Esophagus muscularis mucosa (tissue), 4 donors: ENCODE measurements at regions not wholly inside any gene's neighbourhood (a gene's known extent, or its start where the extent isn't known, plus 50 kb on each side); places are given as distances from the start of the nearest gene placed in this dataset.

ENCODE experiments used
- DNase-seq: peaks from one replicate; pipeline ENCODE4 v3.0.0-alpha.2; 2017; ENCODE audit errors: extremely low spot score
- H3K27ac ChIP-seq, 4 donors: fragments of 200-600 bp; sonication (generic); replicated peaks in 1 of 4; 1 replicate in 3 of 4; 2 replicates in 1 of 4; pipeline ENCODE4 v1.5.1; 2016 to 2019; ENCODE audit warnings: mild to moderate bottlenecking in 1 of 4
- H3K27me3 ChIP-seq, 4 donors: fragments of 200-600 bp; sonication (generic); one replicate each; pipeline versions ENCODE4 v1.5.1 to v1.6.0; 2016 to 2019
- H3K36me3 ChIP-seq, 4 donors: fragments of 200-600 bp; sonication (generic); one replicate each; pipeline ENCODE4 v1.5.1; 2016 to 2019
- H3K4me1 ChIP-seq, 4 donors: fragments of 200-600 bp; sonication (generic); one replicate each; pipeline ENCODE4 v1.5.1; 2016 to 2019
- H3K4me3 ChIP-seq, 4 donors: fragments of 200-600 bp; sonication (generic); 1 replicate in 2 of 4; 2 replicates in 2 of 4; pipeline ENCODE4 v1.5.1; 2016 to 2019; ENCODE audit warnings: mild to moderate bottlenecking in 4 of 4, moderate library complexity in 1 of 4
- H3K9me3 ChIP-seq, 4 donors: fragments of 200-600 bp; sonication (generic); 1 replicate in 3 of 4; 2 replicates in 1 of 4; pipeline ENCODE4 v1.5.1; 2016 to 2019
- CTCF ChIP-seq, 3 experiments: fragments of 200-600 bp in 2 of 3; fragments of 450-650 bp in 1 of 3; sonication (generic) in 2 of 3; IDR thresholded peaks; one replicate each; pipeline ENCODE4 v1.5.1; 2017 to 2019; ENCODE audit warnings: antibody characterized with exemption in 3 of 3, mild to moderate bottlenecking in 2 of 3, moderate library complexity in 1 of 3
- EP300 ChIP-seq: sonication (generic); formaldehyde crosslinking; IDR thresholded peaks from one replicate; pipeline ENCODE4 v1.6.1; 2017; ENCODE audit warnings: antibody characterized with exemption
- POLR2A ChIP-seq: fragments of 450-650 bp; IDR thresholded peaks from one replicate; pipeline ENCODE4 v1.6.1; 2017; ENCODE audit warnings: antibody characterized with exemption, moderate library complexity, mild to moderate bottlenecking, low read depth
- POLR2AphosphoS5 ChIP-seq, 2 donors: sonication (generic); formaldehyde crosslinking; IDR thresholded peaks; one replicate each; pipeline ENCODE4 v1.6.1; 2017; ENCODE audit warnings: antibody characterized with exemption in 2 of 2
- WGBS: methylation state at CpG from one replicate; pipeline ENCODE4 v1.1.5; 2018; 5-methylcytosine and 5-hydroxymethylcytosine counted together
- intact Hi-C: fragments of 100-400 bp; cut with DNase I; formaldehyde crosslinking; loops from one replicate; pipeline ENCODE4 v1.15.1; 2023

GRCh38 chr13:67443923-67444322 is 213.8 kb upstream of the PCDH9 start:
- no peak for DNase-seq
- TF ChIP-seq POLR2A, result no peak
- no peak for TF ChIP-seq EP300
- TF ChIP-seq POLR2AphosphoS5 (IDR thresholded peaks at IDR 0.05), result no peak
- TF ChIP-seq CTCF (IDR thresholded peaks at IDR 0.05), result no peak
- no peaks in the 10 kb centered on the region for H3K36me3 ChIP-seq
- no peaks in the 10 kb centered on the region for H3K27me3 ChIP-seq
- no peaks in the 10 kb centered on the region for H3K4me1 ChIP-seq
- no peak overlapping the region for H3K4me3 ChIP-seq
- H3K9me3 ChIP-seq, result no peaks in the 10 kb centered on the region
- 78% methylated on average over 2 of the region's 2 CpGs for WGBS
- H3K27ac ChIP-seq, result no peak overlapping the region
- intact Hi-C loops, result no loop called here

GRCh38 chr13:67440236-67440975 is 210.3 kb upstream of the PCDH9 start:
- whole genome bisulfite sequencing, result 50% methylated on average over 5 of the region's 5 CpGs
- no peak for TF ChIP-seq POLR2AphosphoS5 (IDR thresholded peaks at IDR 0.05)
- TF ChIP-seq EP300, result no peak
- Histone ChIP-seq H3K27me3 (no peaks in the 10 kb centered on the region), H3K36me3 (no peaks in the 10 kb centered on the region), H3K27ac (no peak overlapping the region), H3K9me3 (no peaks in the 10 kb centered on the region), H3K4me1 (no peaks in the 10 kb centered on the region), H3K4me3 (no peak overlapping the region)
- no peak for DNase-seq
- intact Hi-C loops, result no loop called here

GRCh38 chr13:67439365-67439764 is 209.2 kb upstream of the PCDH9 start:
- WGBS, result 82% methylated on average over 1 of the region's 1 CpG
- H3K27me3 ChIP-seq, result no peaks in the 10 kb centered on the region
- H3K4me3 ChIP-seq, result no peak overlapping the region
- intact Hi-C loops, result no loop called here
- no peaks in the 10 kb centered on the region for H3K36me3 ChIP-seq
- H3K9me3 ChIP-seq, result no peaks in the 10 kb centered on the region
- no peak overlapping the region for H3K27ac ChIP-seq
- no peaks in the 10 kb centered on the region for H3K4me1 ChIP-seq
- no peak for TF ChIP-seq POLR2A
- TF ChIP-seq POLR2AphosphoS5 (IDR thresholded peaks at IDR 0.05), result no peak
- TF ChIP-seq EP300, result no peak
- no peak for TF ChIP-seq CTCF (IDR thresholded peaks at IDR 0.05)
- no peak for DNase-seq

- H3K4me1 ChIP-seq, result no peaks in the 10 kb centered on the region
- no peak for DNase-seq
- H3K4me3 ChIP-seq, result no peak overlapping the region
- no peaks in the 10 kb centered on the region for H3K9me3 ChIP-seq
- no peaks in the 10 kb centered on the region for H3K27me3 ChIP-seq
- intact Hi-C loops, result no loop called here
- WGBS, result 60% methylated on average over 3 of the region's 3 CpGs
- TF ChIP-seq EP300 (no peak), CTCF (IDR thresholded peaks at IDR 0.05) (no peak), POLR2AphosphoS5 (IDR thresholded peaks at IDR 0.05) (no peak), POLR2A (no peak)
- H3K36me3 ChIP-seq, result no peaks in the 10 kb centered on the region
- no peak overlapping the region for H3K27ac ChIP-seq
Observed at GRCh38 chr13:67438465-67438864, 208.3 kb upstream of the PCDH9 start.

- WGBS, result 46% methylated on average over 5 of the region's 5 CpGs
- H3K9me3 ChIP-seq, result no peaks in the 10 kb centered on the region
- no peak for TF ChIP-seq EP300
- no peak for TF ChIP-seq POLR2AphosphoS5 (IDR thresholded peaks at IDR 0.05)
- no peak for TF ChIP-seq CTCF (IDR thresholded peaks at IDR 0.05)
- TF ChIP-seq POLR2A, result no peak
- intact Hi-C loops, result no loop called here
- DNase-seq, result no peak
- H3K4me3 ChIP-seq, result no peak overlapping the region
- no peak overlapping the region for H3K27ac ChIP-seq
- H3K36me3 ChIP-seq, result no peaks in the 10 kb centered on the region
- H3K27me3 ChIP-seq, result no peaks in the 10 kb centered on the region
- no peaks in the 10 kb centered on the region for H3K4me1 ChIP-seq
Observed at GRCh38 chr13:67437244-67437643, 207.1 kb upstream of the PCDH9 start.
